SU-DHL-6 (cell line): ENCODE measurements at regions not wholly inside any gene's neighbourhood (a gene's known extent, or its start where the extent isn't known, plus 50 kb on each side); places are given as distances from the start of the nearest gene placed in this dataset.
A peak's percentile ranks its signal among the peaks of the same experiment; 100 is the strongest.

Experiments
- H2AFZ ChIP-seq: fragments of 200-600 bp; sonication (generic); 2 replicates; pipeline ENCODE4 v1.6.1; 2014; ENCODE audit warnings: low read depth, mild to moderate bottlenecking, moderate library complexity, mixed read lengths, antibody characterized with exemption, low read length; ENCODE audit not compliant: severe bottlenecking
- H3F3A ChIP-seq: fragments of 200-600 bp; shearing (Covaris generic); 2 replicates; pipeline ENCODE4 v1.6.0; 2016; ENCODE audit warnings: antibody characterized with exemption, mild to moderate bottlenecking; ENCODE audit not compliant: insufficient read depth
- H3K27ac ChIP-seq: fragments of 200-600 bp; sonication (generic); 2 replicates; pipeline ENCODE4 v1.5.1; 2016; ENCODE audit warnings: low read depth, mild to moderate bottlenecking, low read length, moderate library complexity, mixed read lengths
- H3K27me3 ChIP-seq: fragments of 200-600 bp; sonication (generic), shearing (Covaris generic); 2 replicates; pipeline ENCODE4 v1.6.0; 2014; ENCODE audit warnings: mild to moderate bottlenecking, low read length
- H3K36me3 ChIP-seq: fragments of 200-600 bp; sonication (generic); 2 replicates; pipeline ENCODE4 v1.6.1; 2014; ENCODE audit warnings: mild to moderate bottlenecking, low read length, mixed read lengths
- H3K4me2 ChIP-seq: fragments of 300-600, 200-600 bp; shearing (Covaris generic), sonication (generic); 2 replicates; pipeline ENCODE4 v1.6.0; 2014; ENCODE audit warnings: low read length, low read depth, mild to moderate bottlenecking; ENCODE audit not compliant: poor library complexity, severe bottlenecking
- H3K4me3 ChIP-seq: fragments of 200-600 bp; sonication (generic); 2 replicates; pipeline ENCODE4 v1.5.1; 2014; ENCODE audit warnings: antibody characterized with exemption, low read length, mild to moderate bottlenecking, mixed read lengths; ENCODE audit not compliant: insufficient read depth, poor library complexity, severe bottlenecking
- H3K79me2 ChIP-seq: fragments of 200-600 bp; sonication (generic); 2 replicates; pipeline ENCODE4 v1.6.1; 2014; ENCODE audit warnings: mild to moderate bottlenecking, low read length, moderate library complexity; ENCODE audit not compliant: insufficient read depth
- H3K9ac ChIP-seq: fragments of 200-600 bp; sonication (generic); 2 replicates; pipeline ENCODE4 v1.7.0; 2014; ENCODE audit warnings: mild to moderate bottlenecking, low read length
- H3K9me2 ChIP-seq: fragments of 200-600 bp; sonication (generic); replicated peaks from 2 replicates; pipeline ENCODE4 v1.6.1; 2014; ENCODE audit warnings: low read length; ENCODE audit not compliant: insufficient read depth
- H3K9me3 ChIP-seq: fragments of 200-600 bp; sonication (generic); 2 replicates; pipeline ENCODE4 v1.6.1; 2014; ENCODE audit warnings: low read length, mixed read lengths; ENCODE audit not compliant: insufficient read depth
- H4K20me1 ChIP-seq: fragments of 200-600 bp; sonication (generic); 2 replicates; pipeline ENCODE4 v1.6.1; 2014; ENCODE audit warnings: low read depth, mild to moderate bottlenecking, antibody characterized with exemption, low read length, moderate library complexity, mixed read lengths
- CTCF ChIP-seq: fragments of 200-600 bp; sonication (generic); IDR thresholded peaks from one replicate; pipeline ENCODE4 v1.5.1; 2017; ENCODE audit warnings: antibody characterized with exemption, mild to moderate bottlenecking, low read length, moderate library complexity; ENCODE audit not compliant: insufficient read depth, poor library complexity, severe bottlenecking
- EZH2phosphoT487 ChIP-seq: fragments of 200-600 bp; sonication (generic), shearing (Covaris generic); conservative IDR thresholded peaks from 2 replicates; pipeline ENCODE4 v1.6.1; 2018; ENCODE audit warnings: mild to moderate bottlenecking, antibody characterized with exemption, low read length, moderate library complexity, mixed read lengths

GRCh38 chr9:107169796-107170195 is 113.3 kb upstream of the RAD23B start:
- no peak for TF ChIP-seq EZH2phosphoT487
- no peak for TF ChIP-seq CTCF

GRCh38 chr9:107170801-107171200 is 112.3 kb upstream of the RAD23B start:
- no peak overlapping the region for H3K4me2 ChIP-seq

More at GRCh38 chr9:107169796-107170195, 113.3 kb upstream of the RAD23B start:
- Histone ChIP-seq H3F3A (no peaks in the 10 kb centered on the region), H3K4me2 (no peak overlapping the region), H3K27me3 (no peaks in the 10 kb centered on the region), H3K36me3 (no peaks in the 10 kb centered on the region), H3K27ac (no peak overlapping the region), H3K9me2 (no peaks in the 10 kb centered on the region), H2AFZ (no peak overlapping the region), H3K9me3 (no peaks in the 10 kb centered on the region), H3K4me3 (no peak overlapping the region), H4K20me1 (no peaks in the 10 kb centered on the region), H3K9ac (no peak overlapping the region), H3K79me2 (no peaks in the 10 kb centered on the region)

GRCh38 chr9:107172160-107172978 is 110.7 kb upstream of the RAD23B start:
- no peak overlapping the region for H3K4me2 ChIP-seq
- no peaks in the 10 kb centered on the region for H3K9me3 ChIP-seq
- H3K27me3 ChIP-seq = no peaks in the 10 kb centered on the region
- no peak for TF ChIP-seq EZH2phosphoT487
- peak; percentile 81 for TF ChIP-seq CTCF
- no peaks in the 10 kb centered on the region for H3F3A ChIP-seq
- no peaks in the 10 kb centered on the region for H3K79me2 ChIP-seq
- H3K36me3 ChIP-seq = no peaks in the 10 kb centered on the region
- no peak overlapping the region for H3K27ac ChIP-seq
- H3K9me2 ChIP-seq = no peaks in the 10 kb centered on the region
- no peak overlapping the region for H3K9ac ChIP-seq
- no peaks in the 10 kb centered on the region for H4K20me1 ChIP-seq
- H2AFZ ChIP-seq = no peak overlapping the region
- no peak overlapping the region for H3K4me3 ChIP-seq

More at GRCh38 chr9:107170801-107171200, 112.3 kb upstream of the RAD23B start:
- H3K27ac ChIP-seq = no peak overlapping the region
- no peak overlapping the region for H3K9ac ChIP-seq
- TF ChIP-seq EZH2phosphoT487 (no peak), CTCF (no peak)
- no peaks in the 10 kb centered on the region for H3K36me3 ChIP-seq
- no peaks in the 10 kb centered on the region for H3K79me2 ChIP-seq
- H3K9me3 ChIP-seq = no peaks in the 10 kb centered on the region
- no peaks in the 10 kb centered on the region for H3K27me3 ChIP-seq
- H3K9me2 ChIP-seq = no peaks in the 10 kb centered on the region
- no peak overlapping the region for H2AFZ ChIP-seq
- H3K4me3 ChIP-seq = no peak overlapping the region
- no peaks in the 10 kb centered on the region for H3F3A ChIP-seq
- H4K20me1 ChIP-seq = no peaks in the 10 kb centered on the region
